ENCODE measurements at regions not wholly inside any gene's neighbourhood (a gene's known extent, or its start where the extent isn't known, plus 50 kb on each side); places are given as distances from the start of the nearest gene placed in this dataset.

DNA sequence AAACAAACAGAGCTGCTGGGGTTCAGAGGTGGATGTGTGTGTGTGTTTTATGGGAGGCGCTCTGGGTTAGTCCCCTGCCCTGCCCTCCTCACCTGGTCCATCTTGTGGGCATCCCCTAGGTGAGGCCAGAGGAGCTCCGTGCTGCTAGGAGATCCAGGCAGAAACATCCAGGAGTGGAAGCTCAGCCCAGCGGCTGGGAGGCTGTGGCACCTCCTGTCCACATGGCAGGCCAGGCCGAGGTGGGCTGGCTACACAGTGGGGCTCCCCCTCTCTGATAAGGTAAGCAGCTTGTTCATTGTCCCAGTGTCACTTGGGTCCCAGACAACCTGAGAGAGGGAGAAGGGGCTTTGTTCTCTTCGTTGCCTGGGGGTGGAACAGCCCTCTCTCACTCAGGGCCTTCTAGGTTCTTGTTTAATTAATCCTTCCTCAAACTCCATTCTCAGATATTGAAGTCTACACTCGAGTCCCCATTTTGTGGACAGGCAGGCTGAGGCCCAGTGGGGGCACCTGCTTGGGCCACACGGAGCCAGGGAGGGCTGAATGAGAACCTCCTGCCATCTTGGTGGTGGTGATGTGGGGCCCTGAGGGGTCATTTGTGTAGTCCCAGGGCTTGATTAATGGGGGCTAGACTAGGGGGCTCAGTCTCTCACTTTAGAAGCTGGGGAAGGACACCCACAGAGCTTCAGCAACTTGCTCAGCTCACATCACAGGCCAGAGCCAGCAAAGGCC is 216.8 kb upstream of the GPR26 start:
- Histone ChIP-seq H2AFZ (ENCODE audit: low read length) (no peak overlapping the region), H3K9ac (ENCODE audit: insufficient read depth, low read depth, low read length) (no peak overlapping the region), H4K20me1 (ENCODE audit: insufficient read depth, low read length) (no peaks in the 10 kb centered on the region), H3K4me1 (ENCODE audit: insufficient read depth, low read length) (no peaks in the 10 kb centered on the region), H3K27me3 (ENCODE audit: control insufficient read depth in 1 of 2, insufficient read depth in 2 of 2, low read length in 2 of 2) (peaks cover 0 to 1% of the 10 kb centered on the region in 2 experiments; a peak in 1 of 5 replicates), H3K9me3 (ENCODE audit: low read length) (no peaks in the 10 kb centered on the region), H3K79me2 (ENCODE audit: insufficient read depth, low read length) (no peaks in the 10 kb centered on the region), H3K4me3 (replicated peaks in 1 of 3; ENCODE audit: insufficient read depth in 1 of 3, low read depth in 2 of 3, low read length in 3 of 3) (no peak overlapping the region), H3K36me3 (replicated peaks in 1 of 2; ENCODE audit: control insufficient read depth in 1 of 2, insufficient read depth in 2 of 2, low read length in 2 of 2) (no peaks in the 10 kb centered on the region), H3K27ac (ENCODE audit: extremely low read length, insufficient read depth, low read length) (no peak overlapping the region), H3K4me2 (ENCODE audit: low read depth, low read length) (no peak overlapping the region)
- no peak for TF ChIP-seq ZNF737 (CRISPR knock-in tag; IDR thresholded peaks at IDR 0.05; ENCODE audit: borderline replicate concordance)
- no peak for TF ChIP-seq ZNF841 (CRISPR knock-in tag; IDR thresholded peaks at IDR 0.05; ENCODE audit: borderline replicate concordance)
- TF ChIP-seq, protein P1, sequence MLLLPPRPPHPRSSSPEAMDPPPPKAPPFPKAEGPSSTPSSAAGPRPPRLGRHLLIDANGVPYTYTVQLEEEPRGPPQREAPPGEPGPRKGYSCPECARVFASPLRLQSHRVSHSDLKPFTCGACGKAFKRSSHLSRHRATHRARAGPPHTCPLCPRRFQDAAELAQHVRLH (CRISPR knock-in tag; IDR thresholded peaks at IDR 0.05; ENCODE audit: borderline replicate concordance, low read depth): no peak
- TF ChIP-seq DBP (CRISPR knock-in tag; IDR thresholded peaks at IDR 0.05; ENCODE audit: not compliant biosample characterization): no peak
- TF ChIP-seq, protein P2, sequence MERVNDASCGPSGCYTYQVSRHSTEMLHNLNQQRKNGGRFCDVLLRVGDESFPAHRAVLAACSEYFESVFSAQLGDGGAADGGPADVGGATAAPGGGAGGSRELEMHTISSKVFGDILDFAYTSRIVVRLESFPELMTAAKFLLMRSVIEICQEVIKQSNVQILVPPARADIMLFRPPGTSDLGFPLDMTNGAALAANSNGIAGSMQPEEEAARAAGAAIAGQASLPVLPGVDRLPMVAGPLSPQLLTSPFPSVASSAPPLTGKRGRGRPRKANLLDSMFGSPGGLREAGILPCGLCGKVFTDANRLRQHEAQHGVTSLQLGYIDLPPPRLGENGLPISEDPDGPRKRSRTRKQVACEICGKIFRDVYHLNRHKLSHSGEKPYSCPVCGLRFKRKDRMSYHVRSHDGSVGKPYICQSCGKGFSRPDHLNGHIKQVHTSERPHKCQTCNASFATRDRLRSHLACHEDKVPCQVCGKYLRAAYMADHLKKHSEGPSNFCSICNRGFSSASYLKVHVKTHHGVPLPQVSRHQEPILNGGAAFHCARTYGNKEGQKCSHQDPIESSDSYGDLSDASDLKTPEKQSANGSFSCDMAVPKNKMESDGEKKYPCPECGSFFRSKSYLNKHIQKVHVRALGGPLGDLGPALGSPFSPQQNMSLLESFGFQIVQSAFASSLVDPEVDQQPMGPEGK (CRISPR knock-in tag; IDR thresholded peaks at IDR 0.05): no peak
- no peak for TF ChIP-seq ZNF33A (CRISPR knock-in tag; IDR thresholded peaks at IDR 0.05; ENCODE audit: borderline replicate concordance)
- TF ChIP-seq ZNF562 (CRISPR knock-in tag; IDR thresholded peaks at IDR 0.05; ENCODE audit: borderline replicate concordance): no peak
- TF ChIP-seq ATF1 (CRISPR knock-in tag; IDR thresholded peaks at IDR 0.05): no peak
- no peak for TF ChIP-seq NFKBIZ (CRISPR knock-in tag; IDR thresholded peaks at IDR 0.05)
- no peak for TF ChIP-seq THYN1 (CRISPR knock-in tag; IDR thresholded peaks at IDR 0.05; ENCODE audit: borderline replicate concordance, low read depth)
- TF ChIP-seq MED8 (CRISPR knock-in tag; IDR thresholded peaks at IDR 0.05; ENCODE audit: insufficient replicate concordance): no peak
- TF ChIP-seq ZNF337 (CRISPR knock-in tag; IDR thresholded peaks at IDR 0.05; ENCODE audit: borderline replicate concordance, low read depth): no peak
- no peak for TF ChIP-seq CHCHD3 (CRISPR knock-in tag; IDR thresholded peaks at IDR 0.05)
- TF ChIP-seq ZNF678 (CRISPR knock-in tag; IDR thresholded peaks at IDR 0.05): no peak
- TF ChIP-seq ZNF749 (CRISPR knock-in tag; IDR thresholded peaks at IDR 0.05; ENCODE audit: borderline replicate concordance): no peak
- WGBS (ENCODE audit: low lambda C conversion rate): 18% methylated on average over 7 of the region's 7 CpGs
- ChIA-PET POLR2A (no interaction called here), CTCF (ENCODE audit: low intra/inter-chr PET ratio, low total read pairs) (no interaction called here)
- FAIRE-seq: no peak
- no TSS peak for BruUV-seq (replicated peaks)
- no peak for ATAC-seq
- no peak for DNase-seq (ENCODE audit: low spot score)
- in situ Hi-C loops (cut with HindIII; ENCODE audit: extremely low pct_ligation_motif_present, low pct_unique_long_range_greater_than_20kb) (no loop called here), intact Hi-C loops (cut with micrococcal nuclease; ENCODE audit: unreplicated experiment) (no loop called here)

All from HepG2 (cell line).